GM18511 (cell line): ENCODE measurements at regions not wholly inside any gene's neighbourhood (a gene's known extent, or its start where the extent isn't known, plus 50 kb on each side); places are given as distances from the start of the nearest gene placed in this dataset.
"Not testable (repeated sequence)": the region's sequence is repeated elsewhere in the genome, so short reads cannot be mapped to it uniquely, and the experiment has no call there.

Experiments used
- ATAC-seq: cut with Tn5 transposase; IDR thresholded peaks from one replicate; pipeline ENCODE4 v1.9.1; 2021; ENCODE audit warnings: mild to moderate bottlenecking, moderate library complexity; ENCODE audit not compliant: unreplicated experiment

DNA sequence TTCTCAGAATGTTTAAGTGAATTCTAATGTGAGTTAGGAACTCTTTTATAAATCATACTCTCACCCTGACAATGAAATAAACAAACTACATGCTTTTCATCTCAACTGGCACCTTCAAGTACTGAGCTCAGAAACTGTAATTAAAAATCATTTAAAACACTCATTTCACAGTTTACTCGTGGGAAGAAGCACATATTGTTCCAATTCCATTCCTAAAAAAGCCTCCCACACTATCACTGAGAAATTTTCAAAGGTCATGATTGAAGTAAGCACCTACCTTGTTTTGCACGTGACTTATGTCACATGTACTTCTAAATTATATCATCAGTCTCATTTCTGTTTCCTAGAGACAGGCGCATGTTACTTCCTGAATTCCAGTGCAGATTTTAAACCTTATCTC lies 678.1 kb upstream of the SLC8A1 start:
- no peak for ATAC-seq

DNA sequence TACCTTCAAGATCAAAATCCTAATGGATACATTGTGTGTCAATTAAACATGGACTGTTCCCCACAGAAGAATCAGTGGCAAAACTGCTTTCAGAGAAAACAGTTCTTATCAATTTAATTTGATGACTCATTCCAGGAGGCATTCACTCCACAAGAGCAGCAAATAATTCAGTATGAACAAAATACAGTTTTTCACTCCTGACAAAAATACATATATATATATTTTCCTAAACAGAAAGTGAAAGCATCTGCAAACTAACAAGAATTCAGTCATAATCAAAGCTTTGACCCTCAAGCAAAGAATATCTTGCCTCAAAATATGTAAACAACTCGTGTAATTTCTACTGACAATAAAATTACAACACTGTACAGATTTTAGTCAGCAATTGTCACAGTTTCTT lies 685.1 kb upstream of the SLC8A1 start:
- ATAC-seq: no peak

DNA sequence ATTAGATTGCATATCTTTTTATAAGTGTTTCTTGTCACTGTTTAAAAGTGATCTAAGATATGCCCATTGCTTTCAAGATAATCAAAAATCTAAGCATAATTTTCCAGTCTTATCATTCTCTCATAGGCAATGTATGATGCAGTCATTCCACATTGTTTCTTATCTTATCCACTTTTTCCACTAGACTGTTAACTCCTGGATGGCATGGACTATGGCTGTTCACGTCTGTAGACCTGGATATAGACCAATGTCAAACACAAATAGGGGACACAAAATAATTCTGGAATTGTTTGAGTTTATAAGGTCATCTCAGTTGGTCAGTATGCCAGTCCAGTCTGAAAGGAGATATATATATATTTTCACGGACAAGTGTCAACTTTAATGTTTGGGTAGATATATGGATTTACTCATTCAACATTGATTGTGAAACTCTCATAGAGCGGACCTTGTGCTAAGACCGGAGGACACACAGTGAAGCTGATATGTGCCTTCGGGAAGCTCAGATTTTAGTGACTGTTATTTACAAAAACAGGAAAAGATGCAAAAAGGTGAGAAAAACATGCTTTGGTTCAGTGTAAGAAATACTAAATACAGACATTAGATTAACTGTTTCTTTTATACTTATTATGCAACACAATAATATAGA lies 689.4 kb upstream of the SLC8A1 start:
- no peak for ATAC-seq

- ATAC-seq: no peak
These were observed 690.6 kb upstream of the SLC8A1 start for GRCh38 chr2:41142478-41142877.

- ATAC-seq: no peak
These were observed 693.2 kb upstream of the SLC8A1 start for GRCh38 chr2:41145066-41145465.

GRCh38 chr2:41149054-41149453 lies 697.2 kb upstream of the SLC8A1 start:
- ATAC-seq: no peak

- ATAC-seq: no peak
These were observed 699.9 kb upstream of the SLC8A1 start for GRCh38 chr2:41151746-41152145.

- no peak for ATAC-seq
These were observed 700.4 kb upstream of the SLC8A1 start for GRCh38 chr2:41152318-41152717.

DNA sequence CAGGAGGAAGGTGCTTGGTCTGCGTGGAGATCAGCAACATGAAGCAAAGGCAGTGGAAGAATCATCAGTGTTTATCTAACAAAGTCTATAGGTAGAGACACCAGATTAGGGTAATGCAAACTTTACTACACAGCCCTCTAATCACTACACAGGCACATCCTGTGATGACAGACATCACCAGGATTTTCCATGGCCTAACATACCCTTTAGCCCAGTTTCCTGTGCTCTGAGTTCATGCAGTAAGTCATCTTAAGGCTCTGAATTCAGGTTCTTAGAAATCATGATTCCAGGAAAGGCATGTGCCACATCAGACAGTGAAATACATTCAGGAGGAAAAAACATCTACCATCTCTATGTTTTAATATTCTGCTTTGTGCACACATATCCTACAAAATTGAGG lies 708.5 kb upstream of the SLC8A1 start:
- no peak for ATAC-seq

GRCh38 chr2:41167014-41167413 lies 715.1 kb upstream of the SLC8A1 start:
- no peak for ATAC-seq

- ATAC-seq: no peak
These were observed 717.9 kb upstream of the SLC8A1 start for GRCh38 chr2:41169744-41170143.

DNA sequence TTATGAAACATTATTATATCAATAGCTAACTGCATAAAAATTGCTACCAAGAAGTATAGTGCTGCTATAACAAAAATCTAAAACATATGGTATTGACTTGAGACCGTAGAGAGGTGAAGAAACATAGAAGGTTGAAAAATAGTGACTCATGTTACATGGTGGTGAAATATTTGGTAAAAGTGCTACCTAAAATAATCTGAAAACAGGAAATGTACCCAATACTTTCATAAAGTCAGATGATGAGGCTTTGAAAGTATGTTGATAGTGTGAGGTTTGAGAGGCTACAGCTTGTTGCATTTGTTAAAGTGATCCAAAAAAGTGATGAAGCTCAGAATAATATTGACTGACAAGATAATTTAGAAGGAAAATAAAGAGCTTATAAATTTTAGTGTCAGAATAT lies 718.7 kb upstream of the SLC8A1 start:
- no peak for ATAC-seq

DNA sequence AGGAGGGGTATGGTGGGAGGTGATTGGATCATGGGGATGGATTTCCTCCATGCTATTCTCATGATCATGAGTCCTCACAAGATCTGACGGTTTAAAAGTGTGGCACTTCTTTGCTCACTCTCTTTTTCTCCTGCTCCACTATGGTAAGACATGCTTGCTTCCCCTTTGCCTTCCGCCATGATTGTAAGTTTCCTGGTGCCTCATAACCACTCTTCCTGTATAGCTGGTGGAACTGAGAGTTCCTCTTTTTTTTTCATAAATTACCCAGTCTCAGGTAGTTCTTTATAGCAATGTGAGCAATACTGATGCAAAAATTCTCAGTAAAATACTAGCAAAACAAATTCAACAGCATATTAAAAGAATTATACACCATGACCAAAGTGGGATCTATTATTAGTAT lies 728.5 kb upstream of the SLC8A1 start:
- ATAC-seq: no peak

DNA sequence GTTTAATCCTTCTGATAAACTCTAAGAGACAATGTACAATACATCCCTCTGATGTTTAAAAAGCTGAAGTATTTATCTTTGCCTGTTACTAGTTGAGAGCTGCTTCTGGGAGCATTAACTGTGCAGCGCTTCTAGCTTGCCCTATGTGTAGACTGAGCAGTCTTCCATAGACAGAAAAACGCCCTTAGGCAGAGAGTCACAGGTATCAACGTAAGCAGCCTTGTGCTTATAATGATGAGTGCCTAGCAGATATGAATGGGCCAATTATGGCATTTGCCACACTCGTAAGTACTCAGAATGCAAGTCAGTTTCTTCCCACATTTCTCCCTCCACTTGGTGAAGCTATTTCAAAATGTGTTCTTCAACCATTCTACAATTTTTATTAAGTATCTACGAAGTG lies 731.1 kb upstream of the SLC8A1 start:
- ATAC-seq: no peak

DNA sequence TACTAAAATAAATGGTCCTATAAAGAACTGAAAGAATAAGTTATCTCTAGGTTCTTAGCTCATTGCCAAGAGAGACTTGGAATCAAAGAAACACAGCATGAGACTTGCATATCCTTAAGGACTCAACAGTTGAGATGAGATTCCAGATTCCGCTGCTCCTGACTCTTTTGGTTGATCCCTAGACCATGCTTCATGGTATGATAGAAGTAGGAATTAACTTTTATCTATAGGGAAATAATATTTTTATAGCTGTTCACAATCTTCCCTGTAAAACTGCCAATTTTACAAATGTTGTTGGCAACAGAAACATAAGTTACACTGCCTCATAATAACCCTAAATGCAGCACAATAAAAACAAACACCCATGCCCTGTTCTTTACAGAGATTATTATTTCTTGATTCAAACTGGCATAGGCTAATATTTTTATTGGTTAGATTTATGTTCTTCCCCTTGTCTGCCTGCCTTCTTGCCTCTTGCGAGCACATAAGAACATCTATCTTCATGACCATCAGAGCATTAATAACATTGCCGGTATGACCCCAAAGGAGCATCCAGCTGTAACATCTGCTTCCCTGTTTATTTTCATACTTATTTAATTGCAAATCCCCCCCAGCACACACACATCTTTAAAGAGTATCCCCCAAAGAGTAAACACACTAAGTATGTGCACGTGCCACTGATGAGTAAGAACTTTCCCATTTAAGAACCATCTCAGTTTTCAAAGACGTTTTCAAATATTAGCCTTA lies 735.7 kb upstream of the SLC8A1 start:
- no peak for ATAC-seq

DNA sequence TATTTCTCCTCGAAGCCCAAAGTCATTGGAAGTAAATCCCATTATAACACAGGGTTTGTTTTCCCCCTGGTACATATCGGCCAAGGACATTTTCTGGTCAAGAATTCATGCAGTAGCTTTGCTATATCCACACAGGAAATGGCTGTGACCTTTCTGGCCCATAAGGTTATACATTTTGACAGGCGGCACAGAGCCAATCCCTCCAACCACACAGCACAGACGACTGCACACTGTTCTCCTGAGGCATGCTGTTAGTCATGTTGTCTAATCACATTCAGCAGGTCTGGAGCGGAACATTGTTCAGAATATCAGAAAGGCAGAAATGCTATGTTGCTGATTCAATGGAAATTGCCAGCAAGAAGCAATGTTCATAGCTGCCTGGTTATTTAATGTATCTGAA lies 742.3 kb upstream of the SLC8A1 start:
- no peak for ATAC-seq

- no peak for ATAC-seq
These were observed 745.9 kb upstream of the SLC8A1 start for GRCh38 chr2:41197781-41198180.

DNA sequence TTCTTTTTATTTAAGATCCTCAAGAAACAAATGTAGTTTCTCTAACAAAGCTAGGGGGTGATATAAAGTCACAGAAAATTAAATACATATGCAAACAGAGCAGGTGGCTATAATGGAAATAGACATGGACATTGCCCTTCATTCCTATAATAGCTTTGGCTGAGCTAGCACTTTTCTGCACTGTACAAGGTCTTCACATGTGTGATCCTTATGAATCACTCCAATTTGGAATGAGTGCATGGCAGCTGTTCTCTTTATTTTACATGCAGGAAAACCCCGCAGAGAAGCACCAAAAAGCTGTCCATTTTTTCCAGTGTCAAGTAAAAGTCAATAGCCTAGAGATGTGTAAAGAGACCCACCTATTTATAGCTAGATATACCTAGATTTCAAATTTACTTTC lies 747.4 kb upstream of the SLC8A1 start:
- ATAC-seq: no peak

- ATAC-seq: no peak
These were observed 752.4 kb upstream of the SLC8A1 start for GRCh38 chr2:41204315-41204714.

- ATAC-seq: no peak
These were observed 754.1 kb upstream of the SLC8A1 start for GRCh38 chr2:41206004-41206403.

- no peak for ATAC-seq
These were observed 755.7 kb upstream of the SLC8A1 start for GRCh38 chr2:41207578-41207977.

GRCh38 chr2:41210030-41210429 lies 758.1 kb upstream of the SLC8A1 start:
- not testable (repeated sequence) for ATAC-seq

GRCh38 chr2:41216978-41217377 lies 765.1 kb upstream of the SLC8A1 start:
- no peak for ATAC-seq
